ENCODE measurements at regions not wholly inside any gene's neighbourhood (a gene's known extent, or its start where the extent isn't known, plus 50 kb on each side); places are given as distances from the start of the nearest gene placed in this dataset.

DNA sequence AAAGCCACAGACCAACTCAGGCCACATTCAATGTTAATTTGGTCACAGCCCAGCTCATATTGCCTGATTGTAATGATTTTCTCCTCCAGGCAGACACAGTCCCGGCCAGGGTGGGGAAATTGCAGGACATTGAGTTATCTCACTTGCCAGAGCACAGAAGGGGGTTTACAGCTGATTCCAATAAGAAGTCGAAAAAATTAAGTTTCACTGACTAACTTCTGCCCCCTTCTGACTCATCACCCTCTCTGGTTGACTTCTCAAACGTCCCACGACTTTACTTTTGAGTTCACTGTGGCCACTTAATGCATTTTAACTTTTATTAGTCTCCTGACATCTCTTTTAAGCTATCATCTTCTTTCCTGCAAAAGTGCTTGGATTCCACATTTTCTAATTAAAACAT, 321.4 kb upstream of the WWC1 start:
- DNase-seq (ENCODE audit: low spot score): no peak

DNA sequence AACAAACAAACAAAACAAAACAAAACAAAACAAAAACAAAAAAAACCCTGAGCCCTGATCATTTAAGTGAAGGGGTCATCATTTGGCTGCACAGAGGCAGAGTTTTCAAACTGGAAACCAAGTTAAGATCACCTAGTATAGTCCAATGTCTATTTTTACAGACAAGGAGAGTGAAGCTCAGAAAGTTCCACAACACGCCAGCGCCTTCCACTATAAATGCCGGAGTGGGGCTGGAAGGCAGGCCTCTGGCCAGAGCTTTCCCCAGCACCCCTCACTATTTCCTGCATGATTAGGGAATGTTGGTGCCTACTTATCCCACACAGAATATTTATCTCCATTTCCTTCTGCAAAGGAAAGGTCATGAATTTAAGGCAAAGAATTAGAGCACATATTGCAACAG, 319.7 kb upstream of the WWC1 start:
- DNase-seq (ENCODE audit: low spot score): no peak

DNA sequence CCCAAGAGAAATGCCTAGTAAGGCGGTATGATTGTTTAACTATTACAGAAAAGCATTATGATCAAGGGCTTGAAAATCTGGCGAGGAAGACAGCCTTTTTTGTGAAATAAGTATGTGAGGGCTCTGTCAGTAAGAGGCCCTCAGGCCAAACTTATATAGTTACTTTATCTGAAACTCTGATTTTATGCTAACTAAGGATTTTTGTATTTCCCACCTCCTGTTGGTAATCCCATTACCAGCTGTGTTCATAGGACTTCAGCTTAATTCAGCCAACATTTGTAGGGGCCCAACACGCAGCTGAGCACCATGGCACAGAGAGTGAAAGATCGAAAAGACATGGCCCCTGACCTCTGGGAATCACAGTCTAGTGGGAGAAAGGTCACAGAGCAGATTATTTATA, 318.3 kb upstream of the WWC1 start:
- DNase-seq (ENCODE audit: low spot score): no peak

DNA sequence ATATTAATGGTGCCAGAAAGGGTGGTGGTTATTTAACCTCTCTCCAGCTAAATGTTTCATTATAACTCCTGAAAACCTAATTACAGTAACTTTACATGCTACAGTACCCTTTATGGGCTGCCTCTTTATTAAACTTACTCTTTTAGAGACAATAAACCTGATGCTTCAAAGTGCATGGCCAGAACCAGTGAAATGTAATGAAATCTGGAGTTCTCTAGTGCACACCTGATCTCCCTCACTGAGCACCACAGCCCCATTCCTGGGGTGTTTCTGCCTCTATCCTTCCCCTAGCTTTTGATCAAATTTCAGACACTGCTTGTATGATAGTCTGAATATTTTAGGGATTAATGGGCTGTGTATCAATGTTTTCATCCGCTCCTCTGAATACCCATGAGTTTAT, 306.5 kb upstream of the WWC1 start:
- DNase-seq (ENCODE audit: low spot score): no peak

DNA sequence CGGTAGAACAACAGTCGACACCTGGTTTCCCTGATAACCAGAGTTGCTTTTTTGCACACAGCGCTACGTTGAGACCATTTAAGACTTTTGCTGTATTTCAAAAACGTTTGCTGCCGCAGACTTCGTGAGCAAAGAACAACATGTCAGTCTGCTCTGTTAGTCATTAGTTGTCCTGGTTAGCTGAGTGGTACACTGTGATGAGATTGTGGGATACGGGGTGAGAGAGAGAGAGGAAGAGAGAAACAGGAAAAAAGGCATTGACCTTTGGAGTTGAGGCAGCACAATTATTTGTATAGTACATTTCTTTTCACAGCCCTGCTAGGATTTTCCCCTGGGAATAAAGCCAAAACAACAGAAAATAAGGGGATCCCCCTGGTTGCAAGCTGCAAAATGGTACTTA, 306.1 kb upstream of the WWC1 start:
- DNase-seq (ENCODE audit: low spot score): no peak

DNA sequence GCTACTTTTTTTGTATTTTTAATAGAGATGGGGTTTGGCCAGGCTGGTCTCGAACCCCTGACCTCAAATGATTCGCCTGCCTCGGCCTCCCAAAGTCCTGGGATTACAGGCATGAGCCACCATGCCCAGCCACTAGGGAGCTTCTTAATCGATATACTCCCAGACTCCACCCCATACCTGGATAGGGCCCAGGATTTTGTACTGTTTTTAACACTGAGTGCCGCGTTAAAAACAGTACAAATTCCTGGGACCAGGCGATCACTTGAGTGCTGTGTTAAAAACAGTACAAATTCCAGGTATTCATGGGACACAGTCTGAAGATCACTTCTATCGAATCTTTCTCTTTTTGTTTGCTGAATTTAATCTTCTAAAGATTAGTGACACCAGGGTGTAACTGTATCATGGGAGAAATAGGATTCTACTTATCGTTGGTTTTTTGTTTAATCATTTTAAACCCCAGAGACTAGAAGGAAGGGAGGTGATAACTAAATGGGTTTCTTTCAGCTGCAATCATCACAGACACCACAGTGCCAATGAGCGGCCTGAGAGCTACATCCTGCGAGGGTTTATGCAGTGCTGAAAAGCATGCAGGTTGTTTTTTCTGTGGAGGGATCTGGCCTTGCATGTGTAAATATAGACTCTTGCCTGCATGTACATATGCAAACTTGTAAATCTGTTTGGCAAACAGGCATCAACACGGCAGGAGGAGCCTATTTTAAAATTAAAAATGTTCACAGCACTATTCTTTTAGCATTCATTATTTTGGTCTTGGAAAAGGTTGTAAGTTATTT, 303.8 kb upstream of the WWC1 start:
- DNase-seq (ENCODE audit: low spot score): no peak

DNA sequence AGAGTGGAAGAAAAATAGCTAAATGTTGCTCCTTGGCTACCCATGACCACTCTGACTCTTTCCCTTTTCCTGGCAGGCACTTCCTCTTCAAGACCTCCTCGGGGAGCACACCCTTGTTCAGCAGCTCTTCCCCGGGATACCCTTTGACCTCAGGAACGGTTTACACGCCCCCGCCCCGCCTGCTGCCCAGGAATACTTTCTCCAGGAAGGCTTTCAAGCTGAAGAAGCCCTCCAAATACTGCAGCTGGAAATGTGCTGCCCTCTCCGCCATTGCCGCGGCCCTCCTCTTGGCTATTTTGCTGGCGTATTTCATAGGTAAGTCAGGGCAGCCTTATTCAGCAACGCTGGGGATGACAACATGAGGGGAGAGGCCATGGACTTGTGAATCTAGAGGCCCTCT, 298.6 kb upstream of the WWC1 start:
- no peak for DNase-seq (ENCODE audit: low spot score)

DNA sequence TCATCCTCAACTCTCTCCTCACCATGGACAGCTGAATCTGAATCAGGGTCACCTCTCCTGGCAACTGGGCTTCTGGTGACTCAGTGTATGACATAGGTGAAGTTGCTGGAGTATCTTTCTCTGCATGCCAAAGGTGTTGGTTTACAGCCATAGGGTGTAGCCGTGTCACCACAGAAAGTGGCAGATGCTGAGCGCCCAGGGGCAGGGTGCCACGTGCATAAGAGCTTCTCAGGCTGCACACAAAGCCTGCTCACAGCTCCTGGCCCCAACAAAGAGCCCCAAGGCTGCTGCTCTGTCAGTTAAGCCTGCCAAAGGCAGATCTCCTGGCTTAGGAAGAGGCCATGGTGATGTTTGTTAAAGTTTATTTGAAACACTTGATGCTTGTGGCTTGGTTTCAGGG, 297.7 kb upstream of the WWC1 start:
- peak; percentile 8 for DNase-seq (ENCODE audit: low spot score)

DNA sequence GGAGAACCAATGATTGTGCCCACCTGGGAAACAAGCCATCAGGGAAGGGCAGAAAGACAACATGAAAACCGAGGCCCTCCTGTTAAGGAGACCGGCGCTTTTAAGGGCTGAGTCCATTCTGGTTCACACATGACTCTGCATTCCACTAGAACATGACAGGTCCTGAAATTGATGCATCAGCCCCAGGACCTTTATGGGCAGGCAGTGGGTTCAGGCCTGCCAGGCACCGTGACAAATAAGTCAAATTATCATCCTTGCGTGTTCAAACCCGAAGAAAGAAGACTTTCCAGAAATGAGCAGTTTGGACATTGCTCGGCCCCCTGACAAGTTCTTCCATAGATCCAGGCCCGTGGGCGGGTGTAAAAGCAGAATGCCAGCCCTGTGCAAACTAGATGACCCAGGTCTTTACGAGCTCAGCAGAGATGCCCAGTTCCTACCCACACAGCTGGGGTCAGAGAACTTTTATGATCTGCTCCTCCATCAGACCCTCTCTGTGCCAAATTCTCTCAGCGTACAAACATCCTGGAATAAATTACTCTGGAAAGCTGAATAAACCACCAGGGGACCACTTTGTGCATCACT, 295.5 kb upstream of the WWC1 start:
- DNase-seq (ENCODE audit: low spot score): no peak

DNA sequence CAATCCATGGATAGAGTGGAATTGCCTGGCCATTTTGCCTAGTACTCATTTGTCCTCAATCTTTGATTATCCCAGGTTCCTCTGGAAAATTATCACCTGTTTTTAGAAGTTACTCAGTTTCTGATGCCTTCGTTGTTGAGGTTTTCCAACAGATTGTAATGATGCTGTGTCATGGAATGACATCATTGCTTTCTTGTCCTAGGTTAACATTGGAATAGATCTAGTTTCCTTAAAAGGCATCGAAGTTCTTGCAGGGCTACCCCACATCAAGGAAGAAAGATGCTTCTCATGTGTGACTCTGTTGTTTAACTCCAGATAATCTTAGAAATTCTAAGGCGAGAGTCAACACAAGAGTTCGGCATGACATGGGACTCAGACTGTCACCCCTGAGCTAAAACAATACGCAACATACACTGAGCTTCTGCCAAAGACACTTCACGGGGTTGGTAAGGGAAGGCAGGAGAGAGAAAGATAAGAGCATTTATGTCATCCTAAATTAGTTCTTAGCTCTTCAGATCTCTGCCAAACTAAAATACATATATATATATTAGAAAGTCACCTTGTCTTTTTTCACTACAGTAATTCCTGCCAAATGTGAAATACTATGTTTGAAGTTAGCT, 293.2 kb upstream of the WWC1 start:
- DNase-seq (ENCODE audit: low spot score): no peak

DNA sequence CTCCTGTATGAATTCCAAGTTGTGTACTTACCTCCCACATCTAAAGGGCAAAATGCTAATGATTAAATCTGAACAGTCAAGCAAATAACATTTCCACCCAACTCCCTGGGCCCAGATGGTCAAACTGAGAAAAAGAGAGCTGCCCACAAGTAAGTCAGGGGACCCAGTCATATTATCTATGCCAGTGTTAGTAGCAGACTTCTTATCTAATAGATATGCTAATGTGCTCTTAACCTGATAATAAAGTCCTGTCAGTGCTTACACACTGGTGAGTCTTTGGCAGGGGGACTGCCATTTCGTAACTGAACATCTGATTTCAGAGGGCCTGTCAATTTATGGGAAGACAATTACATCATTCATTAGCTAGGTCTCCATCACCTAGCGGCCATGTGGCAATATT, 292.3 kb upstream of the WWC1 start:
- DNase-seq (ENCODE audit: low spot score): no peak

DNA sequence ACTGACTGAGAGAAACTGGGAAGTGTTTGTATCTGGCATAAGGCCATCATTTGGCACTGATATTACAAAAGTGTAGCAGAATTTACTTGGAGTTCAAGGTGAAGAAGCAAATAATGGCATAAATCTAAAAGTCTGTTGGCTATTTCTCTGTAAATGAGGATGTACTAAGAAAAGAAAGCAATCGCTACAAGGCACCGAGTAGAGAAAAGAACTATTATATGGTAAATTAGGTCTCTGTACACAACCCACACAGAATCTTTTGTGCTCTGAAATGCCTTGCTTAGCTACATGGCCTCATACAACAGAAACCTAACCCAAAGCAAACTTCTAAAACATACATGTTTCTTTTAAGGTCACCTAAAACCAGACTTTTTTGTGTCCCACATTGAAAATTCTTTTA, 290.1 kb upstream of the WWC1 start:
- DNase-seq (ENCODE audit: low spot score): no peak

DNA sequence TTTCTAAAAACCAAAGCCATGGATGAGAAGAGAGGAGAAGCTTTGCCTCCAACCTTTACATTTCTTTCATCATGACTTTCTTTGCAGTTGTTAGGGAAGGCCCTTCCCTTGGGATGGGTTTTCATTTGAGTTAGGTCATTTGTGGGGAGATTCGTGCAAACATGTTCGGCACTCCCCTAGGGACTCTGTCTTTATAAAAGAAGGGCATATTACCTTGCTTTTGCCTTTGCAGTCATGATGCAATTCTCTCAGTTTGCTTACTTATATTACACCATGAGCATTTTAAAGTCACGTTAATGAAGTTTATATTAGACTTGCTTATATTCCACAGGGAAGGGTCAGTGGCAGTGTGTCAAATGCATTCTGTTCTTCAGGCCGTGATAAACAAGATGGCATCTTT, 289.3 kb upstream of the WWC1 start:
- DNase-seq (ENCODE audit: low spot score): no peak

DNA sequence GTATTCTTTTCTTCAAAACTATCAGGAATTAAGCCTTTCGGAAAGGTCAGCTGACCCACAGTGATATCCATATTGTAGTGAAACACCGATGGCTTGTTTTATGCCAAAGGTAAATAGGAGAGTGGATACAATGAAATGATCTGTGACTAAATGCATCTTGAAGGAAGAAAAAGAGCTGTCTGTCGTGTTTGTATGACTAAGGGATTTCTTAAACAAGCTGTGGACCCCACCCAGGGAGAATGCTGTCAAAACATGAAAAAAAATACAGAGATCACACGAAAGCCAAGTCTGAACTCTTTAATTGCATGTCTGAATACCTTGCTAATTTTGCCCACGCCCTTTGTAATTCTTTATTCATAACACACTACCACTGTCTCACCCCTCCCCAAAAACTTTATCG, 286.4 kb upstream of the WWC1 start:
- DNase-seq (ENCODE audit: low spot score): no peak

DNA sequence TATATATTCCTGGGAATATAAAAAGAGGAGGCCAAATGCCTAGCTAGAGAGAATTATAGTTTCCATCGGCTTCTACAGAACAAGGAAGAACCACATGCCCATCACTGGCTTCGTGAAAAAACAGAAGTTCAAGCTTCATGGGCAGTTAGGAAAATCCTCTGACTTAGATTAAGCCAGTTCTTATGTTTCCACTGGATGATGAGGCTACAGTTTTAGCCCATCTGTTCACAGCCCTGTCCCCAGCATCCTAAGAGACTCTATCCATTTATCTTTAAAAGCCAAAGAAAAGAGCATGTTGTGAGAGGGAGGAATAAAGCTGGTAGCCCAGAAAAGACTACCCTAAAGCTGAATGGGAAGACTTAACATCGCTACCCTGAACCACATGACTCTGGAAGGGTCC, 285.5 kb upstream of the WWC1 start:
- DNase-seq (ENCODE audit: low spot score): no peak

DNA sequence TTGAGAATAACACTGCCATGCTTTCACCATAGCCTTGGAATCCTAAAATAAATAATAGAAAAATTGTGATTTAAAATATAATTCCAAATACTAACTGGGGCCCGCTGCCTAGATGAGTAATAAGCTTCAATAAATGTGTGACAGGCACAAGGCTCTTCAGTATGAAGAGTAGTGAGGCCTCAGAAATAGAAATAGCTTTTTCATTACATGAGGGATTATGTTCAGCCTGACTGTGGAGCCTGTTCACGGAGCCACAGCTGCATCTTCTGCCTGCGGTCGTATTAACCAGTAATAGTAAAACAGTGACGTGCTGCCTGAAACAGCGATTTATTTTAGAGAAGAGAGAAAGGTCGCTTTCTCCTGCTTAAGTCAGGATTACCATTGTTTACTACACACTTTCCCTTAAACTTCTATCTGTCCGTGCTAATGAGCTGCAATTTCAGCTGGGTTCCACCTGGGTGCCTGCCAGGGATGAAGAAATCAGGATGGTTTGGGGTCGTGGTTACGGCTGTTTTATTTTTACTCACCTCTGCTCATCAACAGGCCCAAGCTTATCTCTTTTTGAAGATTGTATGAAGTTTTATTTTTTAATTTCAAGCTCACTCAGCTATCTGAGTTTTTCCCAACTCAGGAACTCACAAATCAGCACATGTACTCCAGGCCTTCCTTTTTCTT, 284.9 kb upstream of the WWC1 start:
- DNase-seq (ENCODE audit: low spot score): no peak

DNA sequence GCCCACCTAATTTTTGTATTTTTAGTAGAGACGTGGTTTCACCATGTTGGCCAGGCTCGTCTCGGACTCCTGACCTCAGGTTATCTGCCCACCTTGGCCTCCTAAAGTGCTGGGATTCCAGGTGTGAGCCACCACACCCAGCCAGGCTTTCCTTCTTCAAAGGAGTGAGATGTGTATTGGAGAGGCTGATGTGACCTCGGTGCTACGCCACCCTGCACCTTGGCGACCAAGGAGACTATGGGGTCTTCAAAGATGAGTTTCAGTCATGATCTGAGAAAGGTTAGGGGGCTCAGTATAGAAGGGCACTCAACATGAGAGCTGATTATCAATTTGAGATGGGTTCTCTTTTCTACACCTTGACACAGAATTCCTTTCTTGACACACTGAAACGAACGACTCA, 284.2 kb upstream of the WWC1 start:
- DNase-seq (ENCODE audit: low spot score): no peak

DNA sequence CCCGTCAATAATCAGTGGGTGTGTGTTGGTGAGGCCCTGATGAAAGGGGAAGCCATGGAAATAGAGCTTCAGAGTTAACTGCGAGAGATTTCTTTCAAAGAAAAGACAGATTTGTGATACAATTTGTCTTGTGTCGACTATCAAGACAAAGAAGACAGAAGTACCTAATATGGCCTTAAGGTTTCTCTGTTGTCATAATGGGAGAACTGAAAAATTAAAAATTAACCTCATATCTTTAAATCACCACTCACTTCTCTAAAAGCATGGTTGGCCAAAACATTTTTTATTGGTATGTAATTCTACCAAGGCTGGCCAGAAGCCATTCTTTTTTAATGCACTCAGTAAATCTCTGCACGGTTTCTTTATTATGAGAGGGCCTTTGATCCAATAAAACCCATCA, 282.9 kb upstream of the WWC1 start:
- no peak for DNase-seq (ENCODE audit: low spot score)

DNA sequence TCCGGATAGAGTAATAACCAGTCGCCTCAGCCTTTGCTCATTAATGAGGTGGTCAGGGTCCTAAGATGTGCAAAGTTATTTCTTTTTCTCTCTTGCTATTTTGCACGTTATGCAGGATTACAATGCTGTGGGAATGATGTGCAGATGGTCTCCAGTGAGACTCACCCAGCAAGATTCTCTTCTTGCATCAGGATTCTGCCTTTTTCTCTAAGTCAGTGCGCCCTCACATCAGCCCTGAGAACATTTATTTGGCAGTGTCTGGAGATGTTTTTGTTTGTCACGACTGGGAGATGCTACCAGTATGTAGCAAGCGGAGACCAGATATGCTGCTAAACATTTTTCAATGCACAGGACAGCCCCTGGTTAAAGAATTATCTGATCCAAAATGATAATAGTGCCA, 280.3 kb upstream of the WWC1 start:
- DNase-seq (ENCODE audit: low spot score): no peak

DNA sequence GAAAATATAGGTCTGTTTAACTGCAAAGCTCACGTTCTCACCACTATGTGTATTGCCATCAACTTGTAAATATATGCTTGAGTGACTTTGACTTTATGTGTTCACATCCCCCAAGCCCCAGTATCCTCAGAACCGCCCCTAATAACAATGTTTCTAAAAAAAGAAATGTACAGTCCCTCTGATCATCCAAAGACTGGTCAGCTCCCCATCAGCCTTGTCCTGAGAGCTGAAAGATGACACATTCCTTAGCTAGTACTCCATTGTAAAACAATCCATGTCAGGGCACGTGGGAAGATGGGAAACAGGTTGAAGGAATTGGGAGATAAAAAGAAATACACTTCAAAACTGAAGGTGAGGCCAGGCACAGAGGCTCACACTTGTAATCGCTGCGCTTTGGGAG, 279.4 kb upstream of the WWC1 start:
- no peak for DNase-seq (ENCODE audit: low spot score)

DNA sequence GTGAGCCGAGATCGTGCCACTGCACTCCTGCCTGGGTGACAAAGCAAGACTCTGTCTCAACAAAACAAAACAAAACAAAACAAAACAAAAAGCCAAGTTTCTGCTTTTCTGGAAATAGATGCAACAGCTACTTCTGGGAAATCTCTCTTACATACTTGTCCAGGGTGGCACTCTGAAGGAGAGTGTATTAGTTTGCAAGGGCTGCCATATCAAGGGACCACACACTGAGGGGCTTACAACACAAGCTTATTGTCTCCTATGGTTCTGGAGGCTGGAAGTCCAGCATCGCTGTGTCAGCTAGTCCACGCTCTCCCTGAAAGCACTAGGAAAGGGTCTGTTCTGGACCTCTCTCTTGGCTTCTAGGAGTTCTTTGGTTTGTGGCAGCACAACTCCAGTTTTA, 277.9 kb upstream of the WWC1 start:
- no peak for DNase-seq (ENCODE audit: low spot score)

DNA sequence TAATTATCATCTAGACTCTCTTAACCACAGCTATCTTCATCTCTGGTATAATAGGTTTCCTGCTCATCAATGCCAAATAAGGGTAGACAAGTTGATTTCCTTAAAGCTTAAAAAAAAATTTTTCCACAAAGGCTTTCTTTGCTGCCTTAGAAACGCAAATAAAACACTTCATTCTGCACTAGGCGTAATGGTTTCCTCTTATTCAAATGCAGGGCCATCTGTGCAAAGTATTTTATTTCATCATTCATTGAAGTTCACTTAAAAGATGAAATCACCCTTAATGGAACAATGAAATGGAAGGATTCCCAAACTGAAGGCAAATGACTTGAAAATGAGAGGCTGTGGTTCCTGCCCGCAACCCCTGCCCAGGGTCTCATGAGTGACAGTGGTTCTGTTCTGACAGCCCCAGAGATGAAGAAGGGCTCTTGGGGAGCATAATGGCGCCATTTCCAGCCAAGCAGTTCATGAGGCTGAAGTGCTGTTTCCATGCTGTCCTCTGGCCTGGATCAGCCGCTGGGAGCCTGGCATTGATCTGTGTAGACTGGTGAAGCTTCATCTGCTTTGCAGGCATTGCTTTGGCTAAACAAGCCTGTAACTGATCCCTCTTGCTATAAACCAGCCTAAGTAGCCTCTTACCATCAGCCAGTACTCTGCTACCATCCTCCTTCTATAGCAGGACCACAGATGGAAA, 276.9 kb upstream of the WWC1 start:
- DNase-seq (ENCODE audit: low spot score): no peak

DNA sequence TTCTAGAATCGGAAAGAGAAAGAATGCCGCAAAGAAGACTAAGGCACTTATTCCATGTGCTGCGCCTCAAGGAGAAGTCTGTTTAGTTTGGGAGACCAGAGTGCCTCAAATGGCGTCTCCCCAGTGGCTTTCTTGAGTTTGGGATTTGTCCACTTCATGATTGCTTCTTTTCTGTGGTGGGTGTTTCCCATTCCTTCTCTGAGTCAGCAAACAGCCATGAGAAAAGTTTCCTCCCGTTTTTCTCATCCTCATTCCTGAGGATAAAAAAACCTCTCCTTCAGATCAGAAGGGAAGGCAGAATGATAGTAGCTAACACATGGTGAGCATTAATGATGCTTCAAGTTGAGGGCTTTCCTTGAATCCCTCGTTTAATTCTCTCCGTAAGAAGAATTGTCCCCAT, 275.9 kb upstream of the WWC1 start:
- DNase-seq (ENCODE audit: low spot score): no peak
